ENCODE measurements at regions not wholly inside any gene's neighbourhood (a gene's known extent, or its start where the extent isn't known, plus 50 kb on each side); places are given as distances from the start of the nearest gene placed in this dataset.

- no peak for TF ChIP-seq CTCF (IDR thresholded peaks at IDR 0.05 in 4 of 5, conservative IDR thresholded peaks at IDR 0.05 in 1 of 5)
- no peak for TF ChIP-seq POLR2A (IDR thresholded peaks at IDR 0.05)
Measured at GRCh38 chr5:167296661-167297060, 994.8 kb upstream of the WWC1 start.

All from gastrocnemius medialis (tissue), 4 donors.